Stimulated activated CD4-positive, alpha-beta T cell treated with anti-CD3 and anti-CD28 coated beads, Interleukin-4, amount 100 ng/mL, for 24 hours (primary cell): ENCODE measurements at regions not wholly inside any gene's neighbourhood (a gene's known extent, or its start where the extent isn't known, plus 50 kb on each side); places are given as distances from the start of the nearest gene placed in this dataset.

Experiments
- DNase-seq: peaks from one replicate; pipeline ENCODE4 v3.0.0-alpha.2; 2020

- DNase-seq: no peak
Measured at GRCh38 chr4:117327491-117327890, 242.1 kb upstream of the TRAM1L1 start.

GRCh38 chr4:117328333-117328732 is 243.0 kb upstream of the TRAM1L1 start:
- no peak for DNase-seq

- no peak for DNase-seq
Measured at GRCh38 chr4:117331817-117332216, 246.4 kb upstream of the TRAM1L1 start.

- DNase-seq: no peak
Measured at GRCh38 chr4:117334451-117335188, 249.2 kb upstream of the TRAM1L1 start.

- DNase-seq: no peak
Measured at GRCh38 chr4:117357437-117357836, 272.1 kb upstream of the TRAM1L1 start.

GRCh38 chr4:117357866-117358265 is 272.5 kb upstream of the TRAM1L1 start:
- DNase-seq: no peak

GRCh38 chr4:117370944-117371668 is 285.7 kb upstream of the TRAM1L1 start:
- no peak for DNase-seq

GRCh38 chr4:117375101-117375500 is 289.7 kb upstream of the TRAM1L1 start:
- no peak for DNase-seq

- no peak for DNase-seq
Measured at GRCh38 chr4:117376692-117377091, 291.3 kb upstream of the TRAM1L1 start.

- DNase-seq: no peak
Measured at GRCh38 chr4:117378942-117379341, 293.6 kb upstream of the TRAM1L1 start.

GRCh38 chr4:117383468-117383867 is 298.1 kb upstream of the TRAM1L1 start:
- DNase-seq: no peak

- DNase-seq: no peak
Measured at GRCh38 chr4:117385526-117385925, 300.1 kb upstream of the TRAM1L1 start.

- DNase-seq: no peak
Measured at GRCh38 chr4:117387072-117387471, 301.7 kb upstream of the TRAM1L1 start.

- no peak for DNase-seq
Measured at GRCh38 chr4:117400039-117400835, 314.9 kb upstream of the TRAM1L1 start.

- no peak for DNase-seq
Measured at GRCh38 chr4:117412661-117413060, 327.3 kb upstream of the TRAM1L1 start.

- no peak for DNase-seq
Measured at GRCh38 chr4:117417856-117418255, 332.5 kb upstream of the TRAM1L1 start.

- DNase-seq: no peak
Measured at GRCh38 chr4:117420948-117421347, 335.6 kb upstream of the TRAM1L1 start.

- DNase-seq: no peak
Measured at GRCh38 chr4:117421706-117422105, 336.3 kb upstream of the TRAM1L1 start.

GRCh38 chr4:117422297-117422696 is 336.9 kb upstream of the TRAM1L1 start:
- DNase-seq: no peak

GRCh38 chr4:117425636-117426035 is 340.3 kb upstream of the TRAM1L1 start:
- no peak for DNase-seq

- no peak for DNase-seq
Measured at GRCh38 chr4:117428536-117428935, 343.2 kb upstream of the TRAM1L1 start.

GRCh38 chr4:117429061-117429460 is 343.7 kb upstream of the TRAM1L1 start:
- DNase-seq: no peak

GRCh38 chr4:117429506-117429905 is 344.1 kb upstream of the TRAM1L1 start:
- DNase-seq: no peak

- no peak for DNase-seq
Measured at GRCh38 chr4:117434424-117434823, 349.0 kb upstream of the TRAM1L1 start.
